ENCODE measurements at regions not wholly inside any gene's neighbourhood (a gene's known extent, or its start where the extent isn't known, plus 50 kb on each side); places are given as distances from the start of the nearest gene placed in this dataset.
"Not testable (repeated sequence)": the region's sequence is repeated elsewhere in the genome, so short reads cannot be mapped to it uniquely, and the experiment has no call there.

DNA sequence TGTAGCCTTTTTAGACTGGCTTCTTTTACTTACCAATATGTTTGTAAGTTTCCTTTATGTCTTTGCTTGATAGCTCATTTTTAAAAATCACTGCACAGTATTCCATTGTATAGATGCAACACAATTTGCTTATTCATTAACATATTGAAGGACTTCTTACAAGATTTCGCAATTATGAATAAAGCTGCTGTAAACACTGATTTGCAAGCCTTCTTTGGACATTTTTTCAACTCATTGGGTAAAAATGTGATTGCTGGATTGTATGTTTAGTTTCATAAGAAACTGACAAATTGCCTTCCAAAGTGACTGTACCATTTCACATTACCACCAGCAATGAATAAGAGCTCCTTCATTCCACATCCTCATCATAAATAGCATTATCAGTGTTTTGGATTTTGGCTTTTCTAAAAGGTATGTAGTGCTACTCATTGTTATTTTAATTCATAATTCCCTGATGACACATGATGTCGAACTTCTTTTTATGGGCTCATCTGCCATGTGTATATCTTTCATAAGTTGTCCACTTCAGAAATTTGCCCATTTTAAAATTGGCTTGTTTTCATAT, 80.7 kb downstream of the TFAP2B start:
- DNase-seq: no peak

DNA sequence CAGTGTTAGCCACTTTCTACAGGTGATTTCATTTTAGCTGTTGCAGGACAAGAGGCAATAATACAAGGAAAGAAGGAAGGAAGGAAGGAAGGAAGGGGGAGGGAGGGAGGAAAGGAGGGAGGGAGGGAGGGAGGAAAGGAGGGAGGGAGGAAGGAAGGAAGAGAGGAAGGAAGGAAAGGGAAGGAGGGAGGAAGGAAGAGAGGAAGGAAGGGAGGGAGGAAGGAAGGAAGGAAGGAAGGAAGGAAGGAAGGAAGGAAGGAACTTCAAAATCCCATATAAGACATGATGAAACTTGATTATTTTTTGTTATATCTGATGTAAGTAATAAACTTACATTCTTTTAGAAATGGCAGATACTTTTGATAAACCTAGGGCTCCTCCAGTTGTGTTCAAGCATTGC, 83.6 kb downstream of the TFAP2B start:
- DNase-seq: no peak

DNA sequence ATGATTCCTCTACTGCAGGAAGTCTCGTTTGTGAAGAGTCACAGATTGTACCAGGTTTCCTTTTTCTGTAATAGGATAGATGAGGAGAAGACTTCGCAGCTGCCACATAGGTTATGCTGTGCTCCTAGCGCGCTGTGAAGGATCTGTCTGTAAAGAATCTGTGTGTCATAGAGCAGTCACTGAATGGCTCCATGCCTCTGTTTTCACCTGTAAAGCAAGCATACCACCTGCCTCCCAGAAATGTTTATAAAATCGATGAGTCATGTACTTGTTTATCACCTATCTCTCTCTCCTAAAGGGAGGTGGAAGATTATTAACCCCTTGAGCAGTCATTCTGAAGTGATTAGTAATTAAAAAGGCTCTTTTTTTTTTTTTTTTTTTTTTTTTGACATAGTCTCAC, 86.6 kb downstream of the TFAP2B start:
- DNase-seq: no peak

DNA sequence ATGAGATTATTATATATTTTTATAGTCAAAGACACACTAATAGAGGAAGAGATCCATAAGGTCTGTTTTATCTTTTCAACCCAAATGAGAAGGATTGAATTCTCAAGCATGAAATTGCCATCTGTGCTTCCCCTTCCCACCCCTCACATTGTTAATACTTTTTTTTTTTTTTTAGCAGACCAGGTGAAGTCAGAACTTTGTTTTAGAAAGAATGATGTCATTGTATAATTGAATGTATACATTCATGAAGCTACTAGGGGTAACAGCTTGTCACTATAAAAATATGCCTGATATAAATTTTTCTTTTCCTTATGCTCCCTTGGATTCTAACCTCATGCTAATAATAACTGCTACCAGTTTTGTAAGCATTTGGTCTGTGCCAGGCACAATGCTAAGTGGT, 88.9 kb downstream of the TFAP2B start:
- DNase-seq: no peak

DNA sequence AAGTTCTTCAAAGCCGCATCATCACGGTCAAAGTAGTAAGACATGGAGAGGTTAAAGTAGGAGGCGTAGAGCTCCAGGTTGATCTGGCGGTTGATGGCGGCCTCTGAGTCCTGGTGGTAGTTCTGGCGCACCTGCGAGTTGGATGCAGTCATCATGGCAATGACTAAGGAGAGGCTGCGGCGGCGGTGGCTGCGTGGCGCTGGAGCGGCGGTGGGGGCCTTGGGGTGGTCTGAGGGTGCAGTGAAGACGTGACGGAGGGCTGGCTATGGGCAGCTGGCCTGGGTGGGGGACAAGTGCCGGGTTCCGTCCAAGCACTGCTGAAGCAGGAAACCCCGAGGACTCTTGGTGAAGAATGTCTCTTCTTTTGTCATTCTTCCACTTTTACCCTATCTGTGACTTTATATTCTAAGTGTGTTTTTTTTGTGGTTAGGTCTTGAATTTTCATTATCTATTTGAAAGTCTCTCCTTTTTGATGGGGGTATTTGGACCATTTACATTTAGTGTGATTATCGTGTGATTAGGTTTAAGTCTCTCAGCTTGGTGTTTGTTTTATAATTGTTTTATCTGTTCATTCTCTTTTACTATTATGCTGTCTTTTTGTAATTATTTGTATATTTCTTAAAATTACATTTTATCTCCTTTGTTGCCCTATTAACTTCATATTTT, 94.6 kb downstream of the TFAP2B start:
- DNase-seq: no peak

DNA sequence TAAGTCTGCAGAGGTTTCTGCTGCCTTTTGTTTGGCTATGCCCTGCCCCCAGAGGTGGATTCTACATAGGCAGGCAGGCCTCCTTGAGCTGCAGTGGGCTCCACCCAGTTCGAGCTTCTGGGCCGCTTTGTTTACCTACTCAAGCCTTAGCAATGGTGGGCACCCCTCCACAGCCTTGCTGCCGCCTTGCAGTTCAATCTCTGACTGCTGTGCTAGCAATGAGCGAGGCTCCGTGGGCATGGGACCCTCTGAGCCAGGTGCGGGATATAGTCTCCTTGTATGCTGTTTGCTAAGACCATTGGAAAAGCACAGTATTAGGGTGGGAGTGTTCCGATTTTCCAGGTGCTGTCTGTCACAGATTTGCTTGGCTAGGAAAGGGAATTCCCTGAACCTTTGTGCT, 102.7 kb downstream of the TFAP2B start:
- DNase-seq: not testable (repeated sequence)

DNA sequence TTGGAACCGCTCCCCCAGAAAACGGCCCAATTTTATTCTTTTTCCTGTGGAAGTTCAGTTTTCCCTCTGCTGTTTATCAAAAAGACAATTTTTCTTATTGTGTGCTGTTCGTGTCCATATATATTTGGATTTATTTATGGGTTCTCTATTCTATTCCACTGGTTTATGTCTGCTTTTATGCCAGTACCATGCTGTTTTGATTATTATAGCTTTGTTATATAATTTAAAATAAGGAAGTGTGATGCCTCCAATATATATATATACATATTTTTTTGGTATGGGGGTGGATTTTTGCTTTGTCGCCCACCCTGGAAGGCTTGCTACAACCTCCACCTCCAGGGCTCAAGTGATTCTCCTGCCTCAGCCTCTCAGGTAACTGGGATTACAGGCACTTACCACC, 103.3 kb downstream of the TFAP2B start:
- DNase-seq: no peak

DNA sequence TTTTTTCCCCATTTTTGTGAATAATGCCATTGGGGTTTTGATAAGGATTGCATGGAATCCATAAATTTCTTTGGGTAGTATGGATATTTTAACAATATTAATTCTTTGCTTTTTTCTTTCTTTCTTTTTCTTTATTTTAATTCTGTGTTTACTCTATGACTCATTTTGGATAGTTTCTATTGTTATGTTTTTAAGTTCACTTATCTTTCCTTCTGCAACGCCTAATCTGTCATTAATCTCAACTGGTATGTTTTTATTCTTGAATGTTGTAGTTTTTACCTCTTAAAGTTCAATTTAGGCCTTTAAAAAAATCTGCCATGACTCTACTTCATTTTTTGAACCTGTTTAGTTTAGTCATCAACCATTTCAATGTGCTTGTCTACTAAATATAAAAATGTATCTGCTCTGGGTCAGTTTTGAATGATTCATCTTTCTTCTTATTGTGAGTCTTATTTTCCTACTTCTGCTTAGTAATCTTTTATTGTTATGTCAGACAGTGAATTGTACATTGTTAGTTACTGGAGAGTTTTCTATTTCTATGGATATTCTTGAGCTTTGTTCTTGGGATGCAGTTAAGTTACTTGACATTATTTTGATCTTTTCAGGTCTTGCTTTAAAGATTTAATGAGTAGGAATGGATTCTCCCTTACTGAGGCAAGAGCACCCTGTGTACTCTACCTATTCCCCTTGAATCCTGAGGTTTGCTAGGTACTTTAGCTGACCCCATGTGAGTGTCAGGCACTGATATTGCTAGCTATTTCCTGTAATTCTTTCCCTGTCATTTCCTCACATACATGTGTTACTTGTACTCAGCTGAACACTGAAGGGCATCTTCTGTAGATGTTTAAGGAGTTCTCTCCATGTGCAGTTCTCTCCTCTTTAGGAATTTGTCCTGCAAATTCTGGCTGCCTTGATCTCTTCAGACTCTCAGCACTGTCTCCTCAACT, 104.2 kb downstream of the TFAP2B start:
- DNase-seq: no peak

DNA sequence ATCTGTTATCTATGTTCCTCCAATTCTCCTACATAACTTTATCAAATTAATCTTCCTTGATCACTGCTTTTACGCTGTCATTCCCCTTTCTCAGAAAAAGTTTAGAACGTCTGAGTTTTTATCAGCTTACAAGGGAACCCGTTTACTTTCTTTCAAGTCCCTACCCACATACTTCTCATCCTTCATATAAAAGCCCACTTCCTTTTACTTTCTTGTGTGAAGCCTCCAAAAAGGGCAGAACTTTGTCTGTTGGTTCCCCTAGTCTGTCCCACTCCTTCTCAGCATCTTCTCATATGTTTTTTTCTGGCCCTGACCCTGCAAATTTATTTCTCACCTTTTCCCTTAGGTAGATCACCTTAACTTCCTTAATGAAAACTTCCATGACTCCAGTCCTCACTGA, 106.1 kb downstream of the TFAP2B start:
- DNase-seq: no peak

DNA sequence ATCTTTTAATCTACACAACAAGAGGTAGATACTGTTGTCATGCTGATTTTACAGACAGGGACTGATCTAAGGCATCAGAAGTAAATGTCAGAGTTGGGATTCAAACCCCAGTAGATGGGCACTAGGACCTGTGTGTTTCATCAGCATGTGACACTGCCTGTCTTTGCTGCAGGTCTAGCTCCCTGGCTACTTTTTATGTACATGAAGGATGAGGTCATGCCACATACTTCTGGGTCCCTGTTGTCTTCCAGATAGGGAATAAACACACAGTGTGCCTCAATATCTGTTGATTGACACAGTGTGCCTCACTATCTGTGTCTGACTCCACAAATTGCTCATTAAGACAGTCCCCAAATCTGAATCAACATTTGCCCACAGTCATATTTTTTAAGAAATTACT, 106.9 kb downstream of the TFAP2B start:
- no peak for DNase-seq

DNA sequence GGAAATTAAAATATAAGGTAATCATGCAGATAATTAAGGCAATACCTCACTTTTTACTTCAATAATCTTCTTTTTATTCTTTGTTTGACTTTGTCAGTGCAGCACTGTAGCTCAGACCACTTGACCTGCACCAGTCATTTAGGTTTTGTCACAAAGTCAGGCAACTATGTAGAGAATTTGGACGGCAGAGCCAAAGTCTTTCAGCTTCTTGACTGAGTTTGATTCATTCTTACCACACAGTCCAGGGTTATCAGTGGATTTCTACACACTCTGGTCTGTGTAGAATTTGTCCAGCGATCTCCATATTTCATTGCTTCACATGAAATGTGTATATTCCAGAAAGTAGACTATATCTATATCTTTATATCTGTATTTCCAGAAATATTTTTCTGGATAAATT, 107.3 kb downstream of the TFAP2B start:
- no peak for DNase-seq

DNA sequence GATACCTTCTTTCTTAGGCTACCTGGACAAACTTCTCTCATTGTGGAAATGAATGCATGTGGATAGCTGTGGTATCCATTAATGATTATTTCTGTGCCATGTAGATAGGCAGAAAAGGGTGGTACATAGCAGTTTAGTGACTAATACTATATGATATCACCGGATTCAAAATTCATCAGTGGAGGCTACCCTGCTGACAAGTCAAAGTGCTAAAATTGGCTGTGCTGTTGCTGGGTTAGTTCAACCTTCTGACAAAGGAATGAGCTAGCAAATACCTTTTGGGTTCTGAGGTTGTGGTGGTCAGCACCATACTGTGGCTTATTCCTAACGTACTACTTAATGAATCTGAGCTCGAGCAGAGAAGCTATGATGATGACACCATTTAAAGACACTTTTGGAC, 109.1 kb downstream of the TFAP2B start:
- DNase-seq: no peak

DNA sequence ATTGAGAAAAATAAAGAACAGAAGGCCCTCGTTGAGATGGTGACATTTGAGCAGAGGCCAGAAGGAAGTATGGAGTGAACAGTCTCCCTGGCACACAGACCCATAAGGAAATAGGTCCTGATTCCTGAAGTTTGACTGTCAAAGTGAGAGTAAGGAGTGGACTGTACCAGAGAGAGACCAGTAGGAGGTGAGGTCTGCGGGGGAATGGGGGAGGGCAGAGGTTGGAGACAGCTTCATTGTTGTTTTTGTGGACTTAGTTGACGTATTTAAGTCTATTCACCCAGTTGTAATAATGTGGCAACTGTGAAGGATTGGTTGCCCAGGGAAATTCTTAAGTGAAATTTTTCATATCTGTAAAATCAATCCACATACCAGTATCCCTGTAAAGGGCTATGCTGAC, 110.7 kb downstream of the TFAP2B start:
- DNase-seq: no peak

DNA sequence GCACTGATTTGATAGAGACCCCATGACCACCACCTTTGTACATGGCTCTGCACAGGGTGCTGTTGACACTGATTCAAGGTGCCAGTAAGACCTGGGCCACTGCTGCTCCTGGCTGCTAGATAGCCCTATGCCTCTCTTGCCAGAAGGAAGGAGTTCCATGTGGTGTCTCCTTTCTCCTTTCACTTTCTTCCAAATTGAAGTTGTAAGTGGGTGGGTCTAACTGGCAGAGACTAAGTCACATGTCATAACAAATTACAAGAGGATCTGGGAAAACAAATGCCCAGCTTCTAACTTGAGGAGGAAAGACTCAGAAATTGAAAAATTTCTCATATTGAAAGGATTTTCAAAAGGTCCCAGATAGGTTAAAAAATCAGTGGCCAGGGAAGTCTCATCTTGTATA, 116.8 kb downstream of the TFAP2B start:
- DNase-seq: no peak

DNA sequence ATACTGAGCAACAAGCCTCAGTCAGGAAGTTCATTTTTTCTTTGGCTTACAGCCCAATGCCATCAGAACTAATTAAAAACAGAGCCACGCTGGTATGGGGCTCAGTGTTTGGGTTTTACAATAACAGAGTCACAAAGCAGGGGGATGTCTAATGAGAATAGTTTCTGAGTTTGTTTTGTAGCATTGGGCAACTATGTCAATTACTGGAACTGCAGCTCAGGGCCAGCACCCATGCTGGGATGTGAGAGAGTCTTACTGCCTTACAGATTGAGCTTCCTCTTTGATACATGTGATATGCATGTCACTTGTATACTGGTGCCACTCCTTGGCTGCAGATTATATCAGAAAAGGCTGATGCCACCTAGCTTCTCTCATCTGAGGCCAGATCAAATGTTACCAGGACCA, 117.6 kb downstream of the TFAP2B start:
- DNase-seq: no peak

DNA sequence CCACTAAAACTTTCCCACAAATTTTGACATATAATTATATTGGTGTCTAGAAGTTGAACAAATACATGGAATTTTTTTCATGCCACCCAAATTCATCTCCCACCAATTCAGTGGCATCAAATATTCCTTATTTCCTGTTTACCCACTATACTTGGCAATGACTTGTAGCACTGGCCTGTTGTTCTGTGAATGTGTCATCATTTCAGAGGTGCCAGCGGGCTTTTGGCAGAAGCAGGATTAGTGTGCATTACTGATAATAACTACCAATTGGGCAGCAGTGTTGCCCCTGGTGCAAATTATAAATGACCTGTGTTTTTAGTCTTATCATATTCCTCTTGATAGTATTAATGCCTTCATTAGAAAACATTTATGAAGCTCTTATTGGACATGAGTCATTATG, 121.3 kb downstream of the TFAP2B start:
- DNase-seq: no peak

DNA sequence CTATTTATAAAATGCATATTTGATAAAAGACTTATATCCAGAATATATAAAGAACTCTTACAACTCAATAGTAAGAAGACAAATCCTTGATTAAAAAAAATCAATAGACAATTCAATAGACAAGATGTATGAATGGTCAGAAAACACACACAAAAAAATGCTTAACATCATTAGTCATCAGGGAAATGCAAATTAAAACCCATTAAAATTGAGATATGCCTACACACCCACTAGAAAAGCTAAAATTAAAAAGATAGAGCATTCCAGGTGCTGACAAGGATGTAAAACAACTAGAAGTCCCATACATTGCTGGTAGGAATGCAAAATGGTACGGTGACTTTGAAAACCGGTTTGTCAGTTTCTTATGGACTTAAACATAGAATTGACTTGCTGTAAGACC, 127.1 kb downstream of the TFAP2B start:
- DNase-seq: no peak

DNA sequence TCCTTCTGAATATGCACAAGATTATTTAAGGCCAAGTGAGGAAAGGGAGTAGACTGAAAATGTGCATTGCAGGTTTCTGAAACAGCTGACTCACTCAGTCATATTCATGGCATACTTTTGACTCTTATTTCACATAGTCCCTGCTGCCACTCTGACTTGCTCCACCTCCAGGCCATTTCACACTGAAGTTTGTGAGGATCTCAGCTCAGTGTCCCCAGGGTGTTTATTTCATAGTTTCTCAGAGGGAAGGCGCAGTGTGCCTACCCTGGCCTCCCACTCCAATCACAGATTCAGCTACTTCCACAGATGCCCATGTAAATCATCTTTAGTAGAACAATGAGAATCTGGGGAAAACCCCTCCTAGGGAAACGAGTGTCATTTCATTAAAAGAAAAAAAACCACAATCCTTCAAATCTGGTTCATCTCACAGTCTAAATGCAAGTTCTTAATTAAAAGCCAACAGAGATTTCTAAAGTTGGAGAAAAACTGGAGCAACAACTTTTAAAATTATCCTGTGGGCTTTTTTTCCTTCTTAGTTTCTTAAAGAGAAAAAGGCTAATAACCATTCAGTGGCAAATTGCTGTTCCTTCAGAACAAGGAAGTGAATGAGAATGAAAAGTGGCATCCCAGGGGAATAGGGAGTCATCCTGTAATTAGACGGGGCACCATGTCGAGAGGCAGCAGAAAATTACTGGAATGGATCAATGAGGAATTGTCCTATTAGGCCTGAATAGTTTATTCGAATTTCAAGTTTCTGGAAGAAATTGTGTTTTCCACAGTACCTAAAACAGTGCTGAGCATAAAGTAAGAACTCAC, 133.6 kb downstream of the TFAP2B start:
- no peak for DNase-seq

DNA sequence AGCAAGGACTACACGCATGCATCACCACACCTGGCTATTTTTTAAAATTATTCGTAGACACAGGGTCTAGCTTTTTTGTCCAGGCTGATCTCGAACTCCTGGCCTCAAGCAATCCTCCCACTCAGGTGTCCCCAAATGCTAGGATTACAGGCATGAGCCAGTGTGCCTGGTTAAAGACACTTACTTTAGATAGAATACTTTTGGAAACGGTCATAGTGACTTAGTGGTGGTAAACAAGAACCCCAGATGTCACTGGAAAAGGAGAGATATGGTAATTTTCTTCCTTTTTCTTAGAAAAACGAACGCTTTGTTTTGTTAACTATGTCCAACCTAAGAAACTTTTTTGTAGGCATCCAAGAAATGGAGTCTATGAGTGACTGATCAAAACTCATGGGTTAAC, 137.3 kb downstream of the TFAP2B start:
- DNase-seq: no peak

DNA sequence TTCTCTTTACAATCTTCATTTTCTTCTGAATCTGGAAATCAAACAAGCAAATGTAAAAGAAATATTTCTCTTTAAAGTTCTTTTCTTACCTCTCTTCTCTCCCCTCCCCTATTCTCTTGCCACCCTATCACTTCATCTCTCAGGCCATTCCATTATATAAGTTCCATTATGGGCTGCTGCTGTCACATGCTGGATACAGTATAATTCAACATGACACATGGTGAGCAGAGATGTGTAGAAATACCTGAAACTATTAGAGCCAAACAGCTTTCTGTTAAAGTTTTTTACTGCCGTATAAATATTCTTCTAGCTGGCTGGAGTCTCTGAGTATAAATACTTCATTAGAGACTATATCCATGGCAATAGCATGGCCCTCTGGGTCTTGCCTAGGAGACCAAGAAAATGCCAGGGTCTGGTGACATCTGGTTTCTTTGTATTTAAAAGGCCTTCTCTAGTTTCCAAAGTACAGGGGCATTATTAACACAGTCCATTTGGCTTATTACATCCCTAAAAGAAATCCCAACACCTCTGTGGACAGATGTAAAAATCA, 139.6 kb downstream of the TFAP2B start:
- DNase-seq: no peak

DNA sequence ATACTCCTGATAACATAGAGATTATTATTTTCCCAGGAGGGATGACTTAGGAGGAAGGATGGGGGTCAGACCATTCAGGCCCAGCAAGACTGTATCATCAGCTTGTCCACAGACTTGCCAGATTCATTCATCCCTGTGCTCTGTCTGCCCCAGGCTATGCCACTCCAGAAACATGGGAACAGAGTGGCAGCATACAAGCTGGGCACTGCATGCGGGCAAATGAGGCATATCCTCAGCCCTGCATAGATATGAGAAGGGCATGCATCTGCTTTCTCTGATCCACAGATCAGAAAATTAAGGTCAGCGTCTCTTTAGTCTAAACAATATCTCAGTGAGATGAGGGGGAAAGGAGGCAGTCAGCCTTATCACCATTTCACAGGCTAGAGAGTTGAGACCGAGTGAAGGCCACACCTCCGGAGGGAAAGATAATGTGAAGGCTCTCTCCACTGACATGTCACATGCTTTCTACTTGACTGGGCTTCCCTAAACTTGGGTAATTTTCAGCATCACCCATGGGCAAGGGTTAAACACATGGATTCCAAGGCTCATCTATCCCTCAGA, 140.5 kb downstream of the TFAP2B start:
- no peak for DNase-seq

DNA sequence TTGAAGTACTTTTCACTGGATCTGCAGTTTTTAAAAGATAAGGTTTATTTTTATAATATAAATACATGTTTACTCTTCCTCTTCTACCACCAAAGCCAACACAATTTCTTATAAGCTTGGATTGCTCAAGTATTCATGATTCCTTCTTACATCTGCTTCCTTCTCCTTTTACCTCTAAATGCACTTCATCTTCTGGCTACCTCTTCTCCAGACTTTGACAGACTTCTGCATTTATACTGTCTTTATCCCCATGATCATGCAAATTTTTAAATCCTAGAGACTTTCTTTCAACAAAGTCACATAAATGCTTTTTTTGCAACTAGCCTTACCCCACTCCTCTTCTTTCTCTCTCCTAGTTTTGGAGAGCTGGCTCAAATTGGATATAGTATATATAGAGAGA, 142.9 kb downstream of the TFAP2B start:
- DNase-seq: no peak
